ENCODE measurements at regions not wholly inside any gene's neighbourhood (a gene's known extent, or its start where the extent isn't known, plus 50 kb on each side); places are given as distances from the start of the nearest gene placed in this dataset.
"Not testable (repeated sequence)": the region's sequence is repeated elsewhere in the genome, so short reads cannot be mapped to it uniquely, and the experiment has no call there.

DNA sequence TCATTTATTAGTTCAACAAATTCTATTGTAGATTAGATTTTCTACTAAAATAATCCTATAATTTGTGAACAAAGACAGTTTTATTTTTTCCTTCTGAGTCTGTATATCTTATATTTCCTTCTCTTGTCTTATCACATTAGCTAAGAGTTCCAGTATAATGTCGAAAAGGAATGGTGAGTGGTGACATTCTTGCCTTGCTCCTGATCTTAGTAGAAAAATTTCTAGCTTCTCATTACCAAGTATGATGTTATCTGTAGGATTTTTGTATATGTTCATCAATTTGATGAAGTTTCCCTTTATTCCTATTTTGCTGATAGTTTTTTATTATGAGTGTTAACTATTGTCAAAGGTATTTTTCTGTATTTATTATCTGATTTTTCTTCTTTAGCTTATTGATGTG lies 756.6 kb upstream of the BCHE start:
- Histone ChIP-seq H3K27me3 (no peaks in the 10 kb centered on the region), H4K20me1 (ENCODE audit: low read depth) (no peaks in the 10 kb centered on the region), H3K4me3 (no peak overlapping the region), H3K36me3 (no peaks in the 10 kb centered on the region), H3K4me1 (no peaks in the 10 kb centered on the region), H2AFZ (replicated peaks) (no peak overlapping the region), H3K9me3 (ENCODE audit: low read depth) (no peaks in the 10 kb centered on the region), H3K9ac (no peak overlapping the region), H3K4me2 (no peak overlapping the region), H3K79me2 (ENCODE audit: low read depth) (no peaks in the 10 kb centered on the region), H3F3A (ENCODE audit: low read depth) (no peaks in the 10 kb centered on the region), H3K27ac (no peak overlapping the region)
- DNase-seq (ENCODE audit: low spot score): no peak
- no peak for TF ChIP-seq EZH2phosphoT487 (IDR thresholded peaks at IDR 0.05)
- TF ChIP-seq EZH2 (IDR thresholded peaks at IDR 0.05): no peak
- TF ChIP-seq, protein P1, sequence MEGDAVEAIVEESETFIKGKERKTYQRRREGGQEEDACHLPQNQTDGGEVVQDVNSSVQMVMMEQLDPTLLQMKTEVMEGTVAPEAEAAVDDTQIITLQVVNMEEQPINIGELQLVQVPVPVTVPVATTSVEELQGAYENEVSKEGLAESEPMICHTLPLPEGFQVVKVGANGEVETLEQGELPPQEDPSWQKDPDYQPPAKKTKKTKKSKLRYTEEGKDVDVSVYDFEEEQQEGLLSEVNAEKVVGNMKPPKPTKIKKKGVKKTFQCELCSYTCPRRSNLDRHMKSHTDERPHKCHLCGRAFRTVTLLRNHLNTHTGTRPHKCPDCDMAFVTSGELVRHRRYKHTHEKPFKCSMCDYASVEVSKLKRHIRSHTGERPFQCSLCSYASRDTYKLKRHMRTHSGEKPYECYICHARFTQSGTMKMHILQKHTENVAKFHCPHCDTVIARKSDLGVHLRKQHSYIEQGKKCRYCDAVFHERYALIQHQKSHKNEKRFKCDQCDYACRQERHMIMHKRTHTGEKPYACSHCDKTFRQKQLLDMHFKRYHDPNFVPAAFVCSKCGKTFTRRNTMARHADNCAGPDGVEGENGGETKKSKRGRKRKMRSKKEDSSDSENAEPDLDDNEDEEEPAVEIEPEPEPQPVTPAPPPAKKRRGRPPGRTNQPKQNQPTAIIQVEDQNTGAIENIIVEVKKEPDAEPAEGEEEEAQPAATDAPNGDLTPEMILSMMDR (IDR thresholded peaks at IDR 0.05): no peak
- Mint-ChIP-seq H3K4me3 (no peak overlapping the region), H3K27ac (no peak overlapping the region), H3K9me3 (no peaks in the 10 kb centered on the region), H3K36me3 (no peaks in the 10 kb centered on the region), H3K27me3 (ENCODE audit: insufficient read depth, low read depth) (no peaks in the 10 kb centered on the region), H3K4me1 (no peaks in the 10 kb centered on the region)

DNA sequence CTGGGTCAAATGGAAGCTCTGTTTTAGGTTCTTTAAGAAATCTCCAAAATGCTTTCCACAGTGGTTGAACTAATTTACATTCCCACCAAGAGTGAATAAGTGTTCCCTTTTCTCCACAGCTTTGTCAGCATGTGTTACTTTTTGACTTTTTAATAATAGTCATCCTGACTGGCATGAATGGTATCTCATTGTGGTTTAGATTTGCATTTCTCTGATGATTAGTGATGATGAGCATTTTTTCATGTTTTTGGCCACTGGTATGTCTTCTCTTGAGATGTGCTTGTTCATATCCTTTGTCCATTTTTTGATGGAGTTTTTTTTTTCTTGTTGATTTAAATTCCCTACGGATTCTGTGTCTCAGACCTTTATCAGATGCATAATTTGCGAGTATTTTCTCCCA lies 745.0 kb upstream of the BCHE start:
- Mint-ChIP-seq H3K27me3 (ENCODE audit: insufficient read depth, low read depth) (no peaks in the 10 kb centered on the region), H3K27ac (no peak overlapping the region), H3K9me3 (peaks cover 3% of the 10 kb centered on the region), H3K4me1 (no peaks in the 10 kb centered on the region), H3K36me3 (no peaks in the 10 kb centered on the region), H3K4me3 (no peak overlapping the region)
- H3K4me1 ChIP-seq: no peaks in the 10 kb centered on the region
- no peak overlapping the region for H3K4me2 ChIP-seq
- no peak for TF ChIP-seq EZH2phosphoT487 (IDR thresholded peaks at IDR 0.05)
- TF ChIP-seq, protein P1 (IDR thresholded peaks at IDR 0.05): no peak
- no peak for TF ChIP-seq EZH2 (IDR thresholded peaks at IDR 0.05)
- H3K9me3 ChIP-seq (ENCODE audit: low read depth): no peaks in the 10 kb centered on the region
- no peak for DNase-seq (ENCODE audit: low spot score)
- H4K20me1 ChIP-seq (ENCODE audit: low read depth): no peaks in the 10 kb centered on the region
- no peak overlapping the region for H3K9ac ChIP-seq
- H3K27me3 ChIP-seq: no peaks in the 10 kb centered on the region
- no peak overlapping the region for H3K27ac ChIP-seq
- no peaks in the 10 kb centered on the region for H3K36me3 ChIP-seq
- no peak overlapping the region for H3K4me3 ChIP-seq
- no peaks in the 10 kb centered on the region for H3K79me2 ChIP-seq (ENCODE audit: low read depth)
- H2AFZ ChIP-seq (replicated peaks): no peak overlapping the region
- no peaks in the 10 kb centered on the region for H3F3A ChIP-seq (ENCODE audit: low read depth)

DNA sequence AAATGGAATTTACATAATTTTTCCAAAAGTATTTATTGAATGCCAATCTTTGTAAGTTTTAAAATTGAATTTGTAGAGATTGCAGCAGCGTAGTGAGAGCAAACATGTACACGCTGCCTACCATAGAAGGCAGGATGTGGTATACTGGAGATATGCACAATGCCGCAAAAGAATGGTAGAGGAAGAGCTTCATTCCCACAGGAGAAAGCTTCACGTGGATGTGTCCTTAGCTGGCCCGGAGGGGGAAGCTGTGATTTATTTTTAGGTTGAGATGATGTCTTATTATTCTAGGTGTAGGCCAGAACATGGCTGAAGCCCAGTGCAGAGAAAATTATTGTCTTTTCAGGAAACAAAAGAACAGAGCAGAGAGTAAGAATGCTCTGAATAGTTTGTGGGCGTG lies 743.3 kb upstream of the BCHE start:
- Histone ChIP-seq H3K4me2 (no peak overlapping the region), H2AFZ (replicated peaks) (no peak overlapping the region), H3K79me2 (ENCODE audit: low read depth) (no peaks in the 10 kb centered on the region), H3K27me3 (no peaks in the 10 kb centered on the region), H3K9me3 (ENCODE audit: low read depth) (no peaks in the 10 kb centered on the region), H3F3A (ENCODE audit: low read depth) (no peaks in the 10 kb centered on the region), H3K27ac (no peak overlapping the region), H3K4me1 (no peaks in the 10 kb centered on the region), H3K4me3 (no peak overlapping the region), H3K36me3 (no peaks in the 10 kb centered on the region), H4K20me1 (ENCODE audit: low read depth) (no peaks in the 10 kb centered on the region), H3K9ac (no peak overlapping the region)
- no peak overlapping the region for H3K4me3 Mint-ChIP-seq
- peaks cover 3% of the 10 kb centered on the region for H3K9me3 Mint-ChIP-seq
- H3K27me3 Mint-ChIP-seq (ENCODE audit: insufficient read depth, low read depth): no peaks in the 10 kb centered on the region
- H3K36me3 Mint-ChIP-seq: no peaks in the 10 kb centered on the region
- TF ChIP-seq, protein P1 (IDR thresholded peaks at IDR 0.05): no peak
- TF ChIP-seq EZH2phosphoT487 (IDR thresholded peaks at IDR 0.05) (no peak), EZH2 (IDR thresholded peaks at IDR 0.05) (no peak)
- H3K27ac Mint-ChIP-seq: no peak overlapping the region
- H3K4me1 Mint-ChIP-seq: no peaks in the 10 kb centered on the region
- DNase-seq (ENCODE audit: low spot score): no peak

DNA sequence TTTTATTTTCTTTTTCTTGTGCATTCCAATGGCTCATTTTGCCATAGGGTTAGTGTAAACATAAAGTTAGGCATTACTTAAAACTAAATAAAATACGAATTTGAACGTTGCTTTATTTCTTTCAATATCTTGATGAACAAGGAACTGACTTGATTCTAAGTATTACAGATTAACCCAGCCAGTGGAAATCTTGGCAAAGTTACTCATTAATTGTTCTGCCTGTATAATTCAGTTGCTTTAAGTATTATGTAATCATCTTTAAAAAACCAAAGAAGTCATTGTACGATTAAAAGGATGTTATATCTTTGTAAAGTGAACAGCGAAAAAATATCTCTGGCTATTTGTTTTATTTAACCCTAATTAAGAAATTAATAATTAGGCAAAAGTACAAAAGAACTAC lies 737.9 kb upstream of the BCHE start:
- Histone ChIP-seq H3K36me3 (no peaks in the 10 kb centered on the region), H3K27ac (no peak overlapping the region), H3K4me3 (no peak overlapping the region), H3K9me3 (ENCODE audit: low read depth) (no peaks in the 10 kb centered on the region), H3K27me3 (no peaks in the 10 kb centered on the region), H2AFZ (replicated peaks) (no peak overlapping the region), H3K4me2 (no peak overlapping the region), H3K9ac (no peak overlapping the region), H4K20me1 (ENCODE audit: low read depth) (no peaks in the 10 kb centered on the region), H3K79me2 (ENCODE audit: low read depth) (no peaks in the 10 kb centered on the region), H3F3A (ENCODE audit: low read depth) (no peaks in the 10 kb centered on the region), H3K4me1 (no peaks in the 10 kb centered on the region)
- TF ChIP-seq EZH2phosphoT487 (IDR thresholded peaks at IDR 0.05) (no peak), EZH2 (IDR thresholded peaks at IDR 0.05) (no peak)
- TF ChIP-seq, protein P1 (IDR thresholded peaks at IDR 0.05): no peak
- no peaks in the 10 kb centered on the region for H3K27me3 Mint-ChIP-seq (ENCODE audit: insufficient read depth, low read depth)
- H3K36me3 Mint-ChIP-seq: no peaks in the 10 kb centered on the region
- H3K27ac Mint-ChIP-seq: no peak overlapping the region
- DNase-seq (ENCODE audit: low spot score): no peak
- no peaks in the 10 kb centered on the region for H3K4me1 Mint-ChIP-seq
- no peak overlapping the region for H3K4me3 Mint-ChIP-seq
- no peaks in the 10 kb centered on the region for H3K9me3 Mint-ChIP-seq

DNA sequence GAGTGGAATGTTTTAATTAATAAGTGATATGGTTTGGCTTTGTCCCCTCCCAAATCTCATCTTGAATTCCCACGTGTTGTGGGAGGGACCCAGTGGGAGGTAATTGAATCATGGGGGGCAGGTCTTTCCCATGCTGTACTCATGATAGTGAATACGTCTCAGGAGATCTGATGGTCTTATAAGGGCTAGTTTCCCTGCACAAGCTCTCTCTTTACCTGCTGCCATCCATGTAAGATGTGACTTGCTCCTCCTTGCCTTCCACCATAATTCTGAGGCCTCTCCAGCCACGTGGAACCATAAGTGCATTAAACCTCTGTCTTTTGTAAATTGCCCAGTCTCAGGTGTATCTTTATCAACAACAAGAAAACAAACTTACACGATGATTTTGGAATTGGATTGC lies 734.5 kb upstream of the BCHE start:
- H3K36me3 Mint-ChIP-seq; H3K9ac ChIP-seq; DNase-seq (ENCODE audit: low spot score); H4K20me1 ChIP-seq (ENCODE audit: low read depth); H3K4me3 ChIP-seq; H3K27me3 Mint-ChIP-seq (ENCODE audit: insufficient read depth, low read depth); H3K27me3 ChIP-seq; H3K4me1 Mint-ChIP-seq; H3K9me3 Mint-ChIP-seq; H3K36me3 ChIP-seq; H3K27ac ChIP-seq; H2AFZ ChIP-seq (replicated peaks); H3F3A ChIP-seq (ENCODE audit: low read depth); H3K79me2 ChIP-seq (ENCODE audit: low read depth); H3K4me3 Mint-ChIP-seq; H3K27ac Mint-ChIP-seq; H3K9me3 ChIP-seq (ENCODE audit: low read depth); H3K4me1 ChIP-seq; H3K4me2 ChIP-seq: not testable (repeated sequence)
